Nephron (organoid): ENCODE measurements at regions not wholly inside any gene's neighbourhood (a gene's known extent, or its start where the extent isn't known, plus 50 kb on each side); places are given as distances from the start of the nearest gene placed in this dataset.

ENCODE experiments used
- H3K27ac Mint-ChIP-seq, 3 experiments: 2 replicates each; pipeline ENCODE4 v1.8.0; 2020; ENCODE audit warnings: mixed read lengths in 3 of 3, mild to moderate bottlenecking in 2 of 3, moderate library complexity in 1 of 3
- H3K27me3 Mint-ChIP-seq: 2 replicates; pipeline ENCODE4 v1.8.0; 2021; ENCODE audit warnings: low read depth, mild to moderate bottlenecking, moderate library complexity, mixed read lengths
- H3K36me3 Mint-ChIP-seq: 2 replicates; pipeline ENCODE4 v1.8.0; 2020; ENCODE audit warnings: low read depth, mixed read lengths
- H3K4me1 Mint-ChIP-seq: 2 replicates; pipeline ENCODE4 v1.8.0; 2020; ENCODE audit warnings: mixed read lengths
- H3K4me3 Mint-ChIP-seq, 3 experiments: 2 replicates each; pipeline ENCODE4 v1.8.0; 2020; ENCODE audit warnings: mild to moderate bottlenecking in 3 of 3, mixed read lengths in 3 of 3, moderate library complexity in 2 of 3
- H3K9me3 Mint-ChIP-seq: 2 replicates; pipeline ENCODE4 v1.8.0; 2020; ENCODE audit warnings: mixed read lengths
- TF ChIP-seq, protein P1 (sequence below), 3 experiments: fragments of 200-600 bp; sonication (generic); IDR thresholded peaks; one replicate each; pipeline ENCODE4 v1.5.0; 2021; ENCODE audit warnings: antibody characterized with exemption in 3 of 3; ENCODE audit not compliant: unreplicated experiment in 3 of 3

DNA sequence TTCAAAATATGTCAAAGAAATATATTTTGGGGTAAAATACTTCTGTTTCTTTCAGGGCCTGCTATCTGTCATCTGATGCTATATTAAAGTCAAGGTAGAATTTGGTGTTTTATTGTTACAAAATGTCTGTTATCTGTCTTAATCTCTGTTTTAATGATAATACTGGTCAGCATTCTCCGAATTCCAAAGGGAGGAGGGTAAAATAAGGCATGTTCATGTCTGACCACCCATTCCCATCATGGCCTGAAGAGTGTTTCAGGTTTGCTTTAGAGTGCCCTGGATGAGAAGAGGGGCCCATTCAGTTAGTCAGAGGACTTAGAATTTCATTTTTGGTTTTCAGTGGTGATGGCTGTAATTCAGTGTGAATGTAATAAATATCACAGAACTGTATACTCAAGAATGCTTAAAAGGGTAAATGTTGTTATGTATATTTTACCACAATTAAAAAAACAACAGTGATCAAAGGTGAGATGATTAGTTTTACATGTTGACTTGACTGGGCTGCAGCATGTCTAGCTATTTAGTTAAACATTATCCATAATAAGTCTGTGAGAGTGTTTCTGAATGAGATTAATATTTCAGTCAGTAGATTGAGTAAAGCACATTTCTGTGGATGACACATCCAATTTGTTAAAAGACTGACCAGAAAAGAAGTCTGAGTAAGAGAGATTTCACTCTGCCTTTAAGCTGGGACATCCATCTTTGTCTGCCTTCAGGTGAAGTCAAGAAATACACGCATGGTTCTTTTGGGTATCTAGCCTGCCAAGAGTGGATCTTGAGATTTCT, 467.9 kb upstream of the SYT4 start:
- H3K36me3 Mint-ChIP-seq, result no peaks in the 10 kb centered on the region
- peak overlapping the region; percentile 21 to 61 (median 54) for H3K27ac Mint-ChIP-seq
- no peaks in the 10 kb centered on the region for H3K27me3 Mint-ChIP-seq
- TF ChIP-seq, protein P1, sequence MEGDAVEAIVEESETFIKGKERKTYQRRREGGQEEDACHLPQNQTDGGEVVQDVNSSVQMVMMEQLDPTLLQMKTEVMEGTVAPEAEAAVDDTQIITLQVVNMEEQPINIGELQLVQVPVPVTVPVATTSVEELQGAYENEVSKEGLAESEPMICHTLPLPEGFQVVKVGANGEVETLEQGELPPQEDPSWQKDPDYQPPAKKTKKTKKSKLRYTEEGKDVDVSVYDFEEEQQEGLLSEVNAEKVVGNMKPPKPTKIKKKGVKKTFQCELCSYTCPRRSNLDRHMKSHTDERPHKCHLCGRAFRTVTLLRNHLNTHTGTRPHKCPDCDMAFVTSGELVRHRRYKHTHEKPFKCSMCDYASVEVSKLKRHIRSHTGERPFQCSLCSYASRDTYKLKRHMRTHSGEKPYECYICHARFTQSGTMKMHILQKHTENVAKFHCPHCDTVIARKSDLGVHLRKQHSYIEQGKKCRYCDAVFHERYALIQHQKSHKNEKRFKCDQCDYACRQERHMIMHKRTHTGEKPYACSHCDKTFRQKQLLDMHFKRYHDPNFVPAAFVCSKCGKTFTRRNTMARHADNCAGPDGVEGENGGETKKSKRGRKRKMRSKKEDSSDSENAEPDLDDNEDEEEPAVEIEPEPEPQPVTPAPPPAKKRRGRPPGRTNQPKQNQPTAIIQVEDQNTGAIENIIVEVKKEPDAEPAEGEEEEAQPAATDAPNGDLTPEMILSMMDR (IDR thresholded peaks at IDR 0.05; ENCODE audit: unreplicated experiment in 3 of 3), result no peak
- H3K9me3 Mint-ChIP-seq, result peaks cover 34% of the 10 kb centered on the region
- no peak overlapping the region for H3K4me3 Mint-ChIP-seq
- no peaks in the 10 kb centered on the region for H3K4me1 Mint-ChIP-seq

DNA sequence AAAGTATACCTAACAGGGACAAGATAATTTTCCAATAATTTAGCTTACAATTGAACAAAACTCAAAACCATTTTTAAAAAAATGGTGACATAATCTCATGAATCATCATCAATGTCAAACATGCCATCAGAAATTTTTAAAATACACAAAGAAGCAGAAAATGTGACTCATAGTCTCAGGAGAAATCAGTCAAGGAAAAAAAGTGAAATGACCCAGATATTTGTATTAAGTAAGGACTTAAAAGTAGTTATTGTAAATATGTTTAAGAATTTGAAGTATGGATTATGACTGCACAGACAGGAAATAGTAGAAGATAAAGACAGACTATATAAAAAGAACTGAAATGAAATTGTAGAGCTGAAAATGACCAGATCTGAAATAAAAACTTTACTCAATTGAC, 473.9 kb upstream of the SYT4 start:
- Mint-ChIP-seq H3K27ac (no peak overlapping the region), H3K4me1 (no peaks in the 10 kb centered on the region), H3K36me3 (peaks cover 4% of the 10 kb centered on the region), H3K9me3 (peaks cover 15% of the 10 kb centered on the region), H3K4me3 (no peak overlapping the region), H3K27me3 (no peaks in the 10 kb centered on the region)
- TF ChIP-seq, protein P1 (IDR thresholded peaks at IDR 0.05; ENCODE audit: unreplicated experiment in 3 of 3), result no peak

DNA sequence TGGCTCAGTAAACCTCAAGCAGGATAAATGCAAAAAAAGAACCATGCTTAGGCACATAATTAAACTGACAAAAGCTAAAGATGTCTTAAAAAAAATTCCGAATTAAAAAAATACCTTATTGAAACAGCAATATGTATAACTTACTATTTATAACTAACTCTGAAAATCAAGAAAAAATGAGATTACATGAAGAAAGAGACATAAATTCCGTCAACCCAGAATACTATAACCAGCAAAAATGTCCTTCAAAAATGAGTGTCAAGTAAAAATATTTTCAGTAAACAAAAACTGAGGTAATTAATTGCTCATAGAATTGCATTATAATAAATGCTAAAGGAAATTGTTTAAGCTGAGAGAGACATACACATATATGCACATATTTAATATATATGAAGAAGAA, 474.5 kb upstream of the SYT4 start:
- H3K4me1 Mint-ChIP-seq, result no peaks in the 10 kb centered on the region
- H3K36me3 Mint-ChIP-seq, result peaks cover 4% of the 10 kb centered on the region
- peaks cover 9% of the 10 kb centered on the region for H3K9me3 Mint-ChIP-seq
- H3K27me3 Mint-ChIP-seq, result no peaks in the 10 kb centered on the region
- H3K27ac Mint-ChIP-seq, result no peak overlapping the region
- TF ChIP-seq, protein P1 (IDR thresholded peaks at IDR 0.05; ENCODE audit: unreplicated experiment in 3 of 3), result no peak
- no peak overlapping the region for H3K4me3 Mint-ChIP-seq

DNA sequence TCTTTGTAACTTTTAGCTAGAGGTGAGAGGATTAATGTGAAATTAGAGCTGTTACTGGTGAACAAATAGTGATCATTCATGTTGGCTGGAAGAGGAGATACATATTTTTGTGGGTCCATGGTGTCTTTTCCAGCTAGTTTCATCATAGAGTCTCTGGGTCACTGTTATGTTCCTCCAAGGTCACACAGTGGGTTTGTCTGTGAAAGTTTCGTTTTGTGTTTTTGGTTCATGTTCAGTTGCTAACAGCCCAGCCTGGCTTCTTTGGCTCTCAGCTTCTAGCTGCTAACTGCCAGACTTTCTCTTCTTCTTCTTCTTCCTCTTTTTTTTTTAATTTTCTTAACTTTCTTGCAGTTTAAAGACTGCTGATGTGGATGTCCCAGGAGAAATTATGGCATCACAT, 480.0 kb upstream of the SYT4 start:
- H3K27me3 Mint-ChIP-seq, result no peaks in the 10 kb centered on the region
- no peaks in the 10 kb centered on the region for H3K36me3 Mint-ChIP-seq

DNA sequence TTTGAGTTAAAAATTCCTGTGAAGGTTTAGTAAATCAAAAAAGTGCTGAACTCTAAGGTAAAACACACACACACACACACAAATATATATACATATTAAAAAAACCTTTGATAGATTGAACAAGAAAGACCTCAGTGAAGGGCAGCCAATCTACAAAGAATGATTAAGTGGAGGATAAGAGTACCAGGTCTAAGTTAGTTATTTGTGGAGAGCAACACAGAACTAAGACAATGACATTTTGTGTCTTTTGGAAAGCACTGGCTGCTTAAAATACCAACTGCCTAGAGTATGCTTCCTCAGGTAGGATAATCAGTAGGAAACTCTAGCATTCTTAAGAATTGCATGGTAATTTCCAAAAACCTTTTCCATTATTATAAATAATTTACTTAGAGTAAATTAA, 481.4 kb upstream of the SYT4 start:
- Mint-ChIP-seq H3K27ac (no peak overlapping the region), H3K9me3 (peaks cover 3% of the 10 kb centered on the region), H3K4me3 (no peak overlapping the region), H3K27me3 (no peaks in the 10 kb centered on the region), H3K4me1 (no peaks in the 10 kb centered on the region), H3K36me3 (no peaks in the 10 kb centered on the region)
- TF ChIP-seq, protein P1 (IDR thresholded peaks at IDR 0.05; ENCODE audit: unreplicated experiment in 3 of 3), result no peak

More for the DNA sequence above, 480.0 kb upstream of the SYT4 start:
- Mint-ChIP-seq H3K4me3 (no peak overlapping the region), H3K4me1 (no peaks in the 10 kb centered on the region), H3K27ac (no peak overlapping the region), H3K9me3 (peaks cover 7% of the 10 kb centered on the region)
- TF ChIP-seq, protein P1 (IDR thresholded peaks at IDR 0.05; ENCODE audit: unreplicated experiment in 3 of 3), result no peak

DNA sequence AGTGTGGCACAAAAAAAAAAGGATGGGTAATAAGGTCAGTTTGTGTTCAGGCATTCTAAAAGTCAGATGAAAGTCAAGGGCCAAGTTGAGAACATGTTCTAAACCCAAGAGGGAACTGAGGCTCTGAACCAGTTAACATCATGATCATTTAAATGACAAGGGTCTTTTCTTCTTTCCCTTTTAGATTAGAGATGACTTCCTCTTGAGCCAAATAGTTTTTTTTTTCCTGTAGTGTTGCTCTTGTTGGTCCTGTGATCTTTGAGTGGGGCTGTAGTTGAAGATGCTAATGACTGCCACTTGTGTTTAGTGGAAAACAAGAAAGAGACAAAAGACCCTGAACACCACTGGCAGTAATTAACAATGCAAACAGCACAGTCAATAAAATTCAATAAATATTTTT, 482.7 kb upstream of the SYT4 start:
- H3K9me3 Mint-ChIP-seq, result peaks cover 3% of the 10 kb centered on the region
- H3K4me3 Mint-ChIP-seq, result no peak overlapping the region
- H3K27ac Mint-ChIP-seq, result no peak overlapping the region
- H3K27me3 Mint-ChIP-seq, result no peaks in the 10 kb centered on the region
- H3K36me3 Mint-ChIP-seq, result no peaks in the 10 kb centered on the region
- H3K4me1 Mint-ChIP-seq, result no peaks in the 10 kb centered on the region
- TF ChIP-seq, protein P1 (IDR thresholded peaks at IDR 0.05; ENCODE audit: unreplicated experiment in 3 of 3), result no peak
